ENCODE measurements at regions not wholly inside any gene's neighbourhood (a gene's known extent, or its start where the extent isn't known, plus 50 kb on each side); places are given as distances from the start of the nearest gene placed in this dataset.
"Not testable (repeated sequence)": the region's sequence is repeated elsewhere in the genome, so short reads cannot be mapped to it uniquely, and the experiment has no call there.

GRCh38 chr14:87734577-87735360, 258.2 kb downstream of the GALC start:
- TF ChIP-seq REST (IDR thresholded peaks at IDR 0.05; ENCODE audit: unreplicated experiment); CTCF (conservative IDR thresholded peaks at IDR 0.05; ENCODE audit: low read depth in 2 of 2); EZH2 (IDR thresholded peaks at IDR 0.05; ENCODE audit: low read depth, unreplicated experiment); POLR2AphosphoS5 (IDR thresholded peaks at IDR 0.05; ENCODE audit: low read depth); EZH2phosphoT487 (IDR thresholded peaks at IDR 0.05; ENCODE audit: unreplicated experiment): not testable (repeated sequence)

All from GM23338 (cell line).